DND-41 (cell line): ENCODE measurements at regions not wholly inside any gene's neighbourhood (a gene's known extent, or its start where the extent isn't known, plus 50 kb on each side); places are given as distances from the start of the nearest gene placed in this dataset.

Source experiments
- EZH2 ChIP-seq: IDR thresholded peaks from 3 replicates; pipeline ENCODE4 v1.6.1; 2012; ENCODE audit warnings: borderline replicate concordance, low read depth, mild to moderate bottlenecking, moderate library complexity, low read length, inconsistent platforms; ENCODE audit not compliant: severe bottlenecking
- TF ChIP-seq, protein P1 (sequence below): IDR thresholded peaks from 2 replicates; pipeline ENCODE4 v1.5.1; 2012; ENCODE audit warnings: borderline replicate concordance, low read length, moderate library complexity, mild to moderate bottlenecking; ENCODE audit not compliant: poor library complexity, severe bottlenecking; ENCODE audit errors: extremely low read depth

DNA sequence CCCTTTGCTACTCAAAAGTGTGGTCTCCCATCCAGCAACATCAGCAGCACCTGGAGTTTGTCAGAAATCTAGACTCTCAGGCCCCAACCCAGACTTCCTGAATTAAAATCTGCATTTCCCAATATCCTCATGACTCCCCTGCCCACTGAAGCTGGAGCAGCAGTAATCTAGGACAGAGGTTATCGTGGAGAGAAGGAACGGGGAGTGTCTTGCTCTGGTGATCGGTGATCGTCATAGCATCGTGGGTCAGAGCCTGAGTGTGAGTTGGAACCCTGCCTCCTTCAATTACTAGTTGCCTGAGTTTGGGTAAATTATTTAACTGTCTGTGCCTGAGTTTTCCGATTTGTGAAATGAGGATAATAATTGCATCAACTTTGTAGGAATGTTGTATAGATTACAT lies 217.3 kb upstream of the ATP5MC3 start:
- no peak for TF ChIP-seq EZH2
- TF ChIP-seq, protein P1, sequence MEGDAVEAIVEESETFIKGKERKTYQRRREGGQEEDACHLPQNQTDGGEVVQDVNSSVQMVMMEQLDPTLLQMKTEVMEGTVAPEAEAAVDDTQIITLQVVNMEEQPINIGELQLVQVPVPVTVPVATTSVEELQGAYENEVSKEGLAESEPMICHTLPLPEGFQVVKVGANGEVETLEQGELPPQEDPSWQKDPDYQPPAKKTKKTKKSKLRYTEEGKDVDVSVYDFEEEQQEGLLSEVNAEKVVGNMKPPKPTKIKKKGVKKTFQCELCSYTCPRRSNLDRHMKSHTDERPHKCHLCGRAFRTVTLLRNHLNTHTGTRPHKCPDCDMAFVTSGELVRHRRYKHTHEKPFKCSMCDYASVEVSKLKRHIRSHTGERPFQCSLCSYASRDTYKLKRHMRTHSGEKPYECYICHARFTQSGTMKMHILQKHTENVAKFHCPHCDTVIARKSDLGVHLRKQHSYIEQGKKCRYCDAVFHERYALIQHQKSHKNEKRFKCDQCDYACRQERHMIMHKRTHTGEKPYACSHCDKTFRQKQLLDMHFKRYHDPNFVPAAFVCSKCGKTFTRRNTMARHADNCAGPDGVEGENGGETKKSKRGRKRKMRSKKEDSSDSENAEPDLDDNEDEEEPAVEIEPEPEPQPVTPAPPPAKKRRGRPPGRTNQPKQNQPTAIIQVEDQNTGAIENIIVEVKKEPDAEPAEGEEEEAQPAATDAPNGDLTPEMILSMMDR = no peak
